Islet precursor cell (in vitro differentiated cells): ENCODE measurements at regions not wholly inside any gene's neighbourhood (a gene's known extent, or its start where the extent isn't known, plus 50 kb on each side); places are given as distances from the start of the nearest gene placed in this dataset.

ENCODE experiments used
- DNase-seq: peaks from one replicate; pipeline ENCODE4 v3.0.0-alpha.2; 2018

DNA sequence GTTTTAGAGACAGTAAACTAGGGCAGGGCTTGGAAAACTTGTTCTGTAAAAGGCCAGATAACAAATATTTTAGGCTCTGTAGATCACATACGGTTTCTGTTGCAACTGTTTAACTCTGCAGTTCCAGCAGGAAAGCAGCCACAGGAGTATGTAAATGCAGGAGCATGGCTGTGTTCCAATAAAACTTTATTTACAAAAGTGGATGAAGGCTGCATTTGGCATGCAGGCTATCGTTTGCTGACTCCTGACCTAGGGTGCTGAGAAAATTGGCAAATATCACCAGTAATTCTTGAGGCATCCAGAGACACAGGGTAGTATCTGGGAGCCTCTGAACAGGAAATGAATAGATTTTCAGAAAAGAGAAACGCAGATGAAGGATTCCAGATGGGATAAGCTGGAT, 274.0 kb downstream of the MAF start:
- DNase-seq, result no peak

DNA sequence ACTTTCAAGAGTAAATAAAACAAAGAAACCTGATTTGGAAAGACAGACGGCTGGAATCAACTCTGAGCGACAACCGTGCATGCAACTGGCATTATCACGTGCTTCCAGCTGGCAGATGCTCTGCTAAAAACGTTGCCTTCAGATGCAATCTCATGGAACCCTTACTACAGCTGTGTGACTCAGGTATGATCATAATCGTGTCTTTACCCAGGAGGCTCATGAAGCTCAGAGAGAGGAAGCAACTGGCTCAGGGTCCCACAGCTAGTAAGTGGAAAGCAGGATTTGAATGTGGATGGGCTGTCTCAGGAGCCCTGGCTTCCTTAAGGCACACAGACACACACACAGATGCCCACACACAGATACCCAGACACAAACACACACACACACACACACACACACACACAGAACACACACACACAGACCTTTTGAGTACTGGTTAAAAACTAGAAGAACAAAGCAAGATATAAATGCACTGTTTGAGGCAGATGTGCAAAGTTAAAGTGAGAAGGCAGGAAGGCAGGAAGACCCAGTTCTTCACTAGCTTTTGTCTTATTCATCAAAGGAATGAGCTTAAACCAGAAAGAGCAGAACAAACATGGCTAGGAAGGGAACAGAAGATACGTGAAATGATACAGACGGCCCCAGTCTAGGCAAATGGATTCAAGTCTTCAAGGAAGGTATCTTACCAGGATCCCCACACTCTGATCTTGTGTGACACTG, 275.2 kb downstream of the MAF start:
- no peak for DNase-seq

DNA sequence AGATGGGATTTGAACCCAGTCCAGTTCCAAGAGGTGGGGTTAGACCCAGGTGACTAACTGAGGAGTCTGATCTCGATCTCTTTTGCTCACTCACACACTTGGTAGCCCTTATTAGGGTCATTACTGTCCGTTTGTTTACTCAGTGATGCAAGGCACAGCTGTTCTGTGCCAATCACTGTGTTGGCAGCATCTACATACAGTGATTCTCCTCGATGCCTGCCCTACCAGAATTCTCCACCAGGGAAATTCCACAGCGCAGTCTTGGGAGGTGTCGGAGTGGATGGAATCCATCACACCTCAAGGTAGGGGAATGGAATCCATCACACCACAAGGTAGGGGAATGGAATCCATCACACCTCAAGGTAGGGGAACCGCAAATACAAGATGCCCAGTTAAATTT, 279.6 kb downstream of the MAF start:
- no peak for DNase-seq

- no peak for DNase-seq
These were observed 282.2 kb downstream of the MAF start for GRCh38 chr16:79318143-79318899.

DNA sequence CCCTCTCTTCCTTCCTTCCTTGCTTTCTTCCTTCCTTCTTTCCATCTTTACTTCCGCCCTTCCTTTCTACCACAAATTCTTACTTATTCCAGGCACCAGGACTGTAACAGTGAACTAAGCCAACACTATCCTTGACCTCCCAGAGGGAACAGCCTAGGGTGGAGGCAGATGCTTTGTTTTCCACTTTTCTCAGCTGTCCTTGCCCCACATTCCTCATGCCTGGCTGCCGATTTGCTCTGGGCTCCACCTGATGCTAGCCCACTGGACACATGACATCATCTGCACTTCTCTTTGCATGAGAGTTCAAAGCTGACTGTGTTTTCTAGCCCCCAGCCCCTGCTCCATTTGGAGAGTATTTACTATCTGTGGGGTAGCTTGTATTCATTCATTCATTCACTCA, 283.0 kb downstream of the MAF start:
- DNase-seq, result no peak

DNA sequence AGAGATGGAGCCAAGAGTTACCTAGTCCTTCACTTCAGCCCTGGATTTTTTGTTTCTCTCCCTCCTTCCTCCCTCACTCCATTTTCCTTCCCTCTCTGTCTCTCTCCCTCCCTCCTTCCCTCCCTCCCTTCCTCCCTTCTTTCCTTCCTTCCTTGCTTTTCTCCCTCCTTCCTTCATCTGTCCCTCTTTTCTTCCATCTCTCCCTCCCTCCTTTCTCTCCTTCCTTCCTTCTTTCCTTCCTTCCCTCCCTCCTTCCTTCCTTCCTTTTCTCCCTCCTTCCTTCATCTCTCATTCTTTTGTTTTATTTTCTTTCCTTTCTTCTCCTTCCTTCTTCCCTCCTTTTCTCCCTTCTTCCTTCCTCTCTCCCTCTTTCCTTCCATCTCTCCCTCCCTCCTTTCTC, 283.5 kb downstream of the MAF start:
- no peak for DNase-seq

- no peak for DNase-seq
These were observed 284.5 kb downstream of the MAF start for GRCh38 chr16:79316004-79316458.

DNA sequence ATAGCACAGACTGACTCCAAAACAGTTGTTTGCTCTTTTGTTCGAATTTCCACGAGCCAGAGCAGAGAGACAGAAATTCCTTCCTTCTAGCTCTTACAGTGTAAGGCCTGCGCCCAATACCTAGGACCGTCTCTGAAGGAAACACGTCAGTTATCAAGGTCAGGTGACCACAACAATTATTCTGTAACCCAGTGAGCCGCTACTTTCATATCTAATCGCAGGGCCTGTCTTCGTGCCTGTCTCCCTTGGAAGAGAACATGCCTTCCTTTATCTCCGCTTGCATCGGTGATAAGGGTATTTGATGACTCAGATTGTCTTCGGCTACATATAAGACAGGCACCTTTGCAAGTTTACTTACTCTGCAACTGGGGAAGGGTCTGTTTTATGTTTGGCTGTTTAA, 288.0 kb downstream of the MAF start:
- DNase-seq, result no peak

DNA sequence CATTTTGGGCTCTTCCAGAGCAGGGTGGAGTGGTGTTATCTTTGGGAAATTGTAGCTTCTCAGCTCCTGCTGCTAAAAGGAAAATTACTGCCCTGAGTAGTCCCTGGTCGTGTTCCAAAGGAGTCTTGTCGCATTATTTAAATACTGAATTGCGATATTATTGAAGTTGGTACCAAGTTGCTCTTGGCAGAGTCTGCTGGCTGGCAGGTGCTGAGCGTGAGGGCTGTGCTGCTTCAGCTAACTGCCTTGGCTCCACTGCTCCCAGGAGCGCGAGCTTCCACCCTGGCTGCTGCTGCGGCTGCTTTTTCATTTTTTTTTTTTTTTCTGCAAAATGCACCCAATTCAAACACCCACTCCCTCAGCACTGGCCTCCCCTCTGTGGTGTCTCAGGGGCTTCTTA, 289.8 kb downstream of the MAF start:
- no peak for DNase-seq

GRCh38 chr16:79309606-79310005, 290.9 kb downstream of the MAF start:
- no peak for DNase-seq

GRCh38 chr16:79307214-79307613, 293.3 kb downstream of the MAF start:
- no peak for DNase-seq

DNA sequence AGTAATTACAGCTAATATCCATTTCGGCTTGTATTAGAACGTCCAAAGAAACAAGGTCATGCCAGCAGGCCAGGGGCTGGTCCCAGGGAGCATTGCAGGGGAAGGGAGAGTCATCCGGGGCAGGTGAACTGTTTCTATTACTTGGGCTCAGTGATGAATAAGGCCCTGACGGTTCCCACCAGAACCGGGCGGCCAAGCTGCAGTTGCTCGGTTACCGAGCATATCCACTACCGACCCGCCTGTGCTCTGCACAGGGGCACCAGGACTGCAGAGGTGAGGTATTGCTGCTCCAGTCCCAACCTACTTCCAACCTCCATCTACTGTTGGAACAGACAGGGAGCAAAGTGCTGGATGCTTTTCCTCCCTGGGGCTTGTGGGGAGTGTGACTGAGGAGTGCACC, 295.5 kb downstream of the MAF start:
- no peak for DNase-seq

- DNase-seq, result no peak
These were observed 296.6 kb downstream of the MAF start for GRCh38 chr16:79303959-79304387.

DNA sequence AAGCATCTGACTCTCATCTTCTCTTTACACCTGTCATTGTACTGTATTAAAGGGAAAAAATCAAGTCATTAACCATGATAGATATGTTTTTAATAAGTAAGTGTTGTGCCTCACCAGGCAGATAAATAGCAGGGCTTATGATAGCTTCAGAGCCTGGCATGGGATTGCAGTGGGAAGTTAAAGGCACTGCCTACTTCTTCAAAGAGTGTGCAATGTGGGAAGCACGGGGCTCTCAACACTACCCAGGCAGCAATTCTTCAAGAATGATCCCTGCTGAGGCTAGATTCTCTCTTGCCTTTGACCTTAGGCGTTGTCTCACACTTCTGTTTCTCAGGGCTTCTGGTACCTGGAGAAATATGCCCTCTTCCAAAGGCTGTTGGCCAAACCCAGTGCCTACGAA, 297.3 kb downstream of the MAF start:
- DNase-seq, result no peak

GRCh38 chr16:79302731-79303130, 297.8 kb downstream of the MAF start:
- no peak for DNase-seq

DNA sequence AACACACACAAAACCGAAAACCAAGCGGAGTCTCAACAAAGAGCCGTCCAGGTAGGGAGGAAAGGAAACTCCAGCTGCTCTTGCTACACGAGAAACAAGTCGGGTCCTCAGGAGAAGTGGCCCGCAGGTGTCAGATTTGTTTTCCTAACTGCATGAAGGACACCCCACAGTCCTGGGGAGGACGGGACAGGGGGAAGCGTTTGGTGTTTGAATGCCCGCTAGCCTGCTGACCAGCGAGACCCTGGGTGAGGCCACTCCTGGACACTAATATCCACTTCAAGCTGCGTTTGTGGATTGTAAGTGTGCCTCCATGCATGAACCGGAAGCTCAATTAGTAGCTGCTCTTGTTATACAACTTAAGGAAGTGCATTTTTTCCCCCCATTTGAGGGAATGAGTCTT, 299.5 kb downstream of the MAF start:
- no peak for DNase-seq

DNA sequence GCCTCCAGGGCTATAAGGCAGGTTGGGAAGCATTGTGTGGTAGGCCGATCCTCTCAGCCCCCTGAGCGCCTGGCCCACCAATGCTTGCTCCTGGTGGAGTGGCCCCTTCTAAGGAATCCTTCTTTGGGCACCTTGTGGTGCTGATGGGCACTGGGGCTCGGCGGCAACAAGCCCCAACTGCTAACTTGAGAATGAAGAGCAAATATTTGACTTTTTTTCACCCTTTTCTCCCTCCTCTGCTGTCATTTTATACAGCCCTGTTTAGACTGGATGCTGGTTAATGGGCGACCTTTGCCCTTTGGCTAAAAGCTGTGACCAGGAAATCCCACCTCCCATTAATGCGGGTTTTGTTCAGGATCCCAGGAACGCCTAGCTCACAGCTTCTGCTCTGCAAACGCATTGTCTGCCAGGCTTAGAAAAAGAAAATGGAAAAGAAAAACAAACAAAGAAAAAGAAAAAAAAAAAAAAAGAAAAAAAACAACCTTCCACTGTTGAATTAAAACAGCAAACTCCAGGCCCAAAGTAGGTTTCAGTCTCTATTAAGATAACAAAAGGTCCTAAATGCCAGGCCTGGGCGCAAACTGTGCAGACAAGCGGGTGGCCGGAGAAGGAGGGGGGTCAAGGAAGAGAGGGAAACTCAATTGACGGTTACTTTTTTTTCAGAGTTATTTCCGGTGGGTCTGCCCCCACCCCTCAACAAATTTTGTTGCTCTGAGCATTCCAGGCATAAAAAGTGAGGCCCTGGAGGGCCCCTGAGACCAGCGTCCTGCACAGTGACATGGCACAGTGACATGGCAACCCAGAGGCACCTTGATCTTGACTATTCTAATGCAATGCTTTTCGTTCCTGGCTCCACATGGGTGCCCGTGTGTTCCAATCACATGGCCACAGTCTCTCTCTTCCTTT, 301.4 kb downstream of the MAF start:
- DNase-seq, result no peak

GRCh38 chr16:79298476-79298875, 302.1 kb downstream of the MAF start:
- DNase-seq, result no peak

DNA sequence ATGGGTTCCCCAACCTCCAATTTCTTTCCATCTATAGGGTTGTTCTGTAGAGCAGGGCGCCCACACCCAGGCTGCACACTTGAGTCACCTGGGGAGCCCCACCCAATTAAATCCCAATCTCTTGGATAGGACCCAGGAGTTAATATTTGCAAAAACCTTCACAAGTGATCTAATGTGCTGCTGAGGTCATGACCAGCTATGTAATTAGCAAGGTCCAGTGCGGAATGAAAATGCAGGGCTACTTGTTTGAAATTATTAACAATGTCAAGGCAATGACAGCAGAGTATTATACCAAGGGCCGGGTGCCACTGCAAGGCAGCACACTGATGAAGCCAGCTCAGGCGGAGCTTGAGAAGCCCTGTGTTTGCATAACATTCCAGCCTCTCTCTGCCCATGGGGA, 302.7 kb downstream of the MAF start:
- no peak for DNase-seq

GRCh38 chr16:79297296-79297695, 303.2 kb downstream of the MAF start:
- no peak for DNase-seq

DNA sequence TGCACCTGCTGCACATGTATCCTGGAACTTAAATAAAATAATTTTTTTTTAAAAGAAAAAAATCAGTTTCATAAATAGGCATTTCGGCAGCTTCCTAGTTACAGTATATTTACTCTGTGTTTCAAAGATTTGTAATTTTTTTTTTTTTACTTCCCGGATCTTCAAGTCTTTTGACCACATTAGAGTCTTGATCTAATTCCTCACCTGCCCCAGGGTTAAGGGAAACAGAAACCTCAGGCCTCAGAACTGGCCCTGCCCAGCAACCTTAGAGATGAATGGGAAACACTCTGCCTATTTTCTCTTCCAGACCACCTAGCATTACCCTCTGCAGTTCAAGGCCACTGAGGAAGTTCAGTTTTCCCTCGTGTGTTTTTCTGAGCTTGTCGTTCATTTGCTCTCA, 304.0 kb downstream of the MAF start:
- DNase-seq, result no peak

DNA sequence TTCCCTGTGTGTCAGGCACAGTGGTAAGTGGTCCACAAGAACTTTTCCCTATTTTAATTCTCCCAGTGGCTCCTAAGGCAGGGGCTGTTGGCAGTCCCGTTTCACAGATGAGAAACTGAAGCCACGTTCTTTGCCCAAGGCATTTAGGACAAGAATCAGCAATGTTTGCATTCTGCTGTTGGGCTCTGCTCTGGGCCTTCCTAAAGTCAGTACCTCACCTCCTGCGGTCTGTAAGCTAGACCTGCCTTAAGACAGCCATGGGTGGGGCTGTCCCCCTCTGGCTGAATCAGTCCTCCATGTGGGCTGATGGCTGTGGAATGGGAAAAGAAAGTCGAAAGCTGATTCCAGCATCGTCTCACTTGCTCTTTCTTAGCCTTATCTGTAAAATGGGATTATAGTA, 304.8 kb downstream of the MAF start:
- DNase-seq, result no peak

DNA sequence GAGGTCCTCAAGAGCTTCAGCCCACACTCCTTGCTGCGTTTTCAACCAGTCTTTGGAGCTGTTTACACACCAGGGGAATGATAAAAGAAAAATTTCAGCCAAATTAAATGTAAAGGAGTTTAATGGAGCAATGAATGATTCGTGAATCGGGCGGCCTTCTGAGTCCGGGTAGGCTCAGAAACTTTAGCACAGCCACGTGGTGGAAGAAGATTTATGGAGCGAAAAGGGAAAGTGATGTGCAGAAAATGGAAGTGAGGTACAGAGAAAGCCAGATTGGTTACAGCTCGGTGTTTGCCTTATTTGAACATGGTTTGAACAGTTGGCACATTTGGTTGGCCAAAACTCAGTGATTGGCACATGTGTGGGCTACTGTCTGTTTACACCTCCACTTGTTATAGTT, 305.4 kb downstream of the MAF start:
- no peak for DNase-seq

DNA sequence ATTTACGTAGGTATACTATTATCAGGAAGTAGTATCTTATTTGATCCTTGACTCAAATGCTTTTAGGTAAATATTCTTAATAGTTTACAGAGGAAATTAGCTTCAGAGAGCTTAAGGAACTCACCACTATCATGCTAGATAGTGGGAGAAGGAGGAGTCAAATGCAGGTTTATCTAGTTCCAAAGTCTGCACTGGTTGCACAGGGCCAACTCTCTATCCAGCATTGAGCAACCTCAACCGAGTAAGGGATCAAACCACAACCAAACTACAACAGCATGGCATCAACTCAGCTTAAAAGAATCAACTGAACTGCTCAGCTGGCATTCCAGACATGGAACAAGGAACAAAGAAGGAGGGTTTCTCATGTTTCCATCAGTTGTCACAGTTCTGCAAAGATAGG, 306.0 kb downstream of the MAF start:
- no peak for DNase-seq
